Transverse colon (tissue), 4 donors: ENCODE measurements at regions not wholly inside any gene's neighbourhood (a gene's known extent, or its start where the extent isn't known, plus 50 kb on each side); places are given as distances from the start of the nearest gene placed in this dataset.

Experiments
- DNase-seq: peaks from one replicate; pipeline ENCODE4 v3.0.0-alpha.2; 2019
- H3K27ac ChIP-seq, 4 donors: fragments of 200-600 bp; sonication (generic); 2 replicates each; pipeline ENCODE4 v1.5.1; 2016 to 2018; ENCODE audit warnings: inconsistent platforms in 4 of 4
- H3K27me3 ChIP-seq: fragments of 200-600 bp; sonication (generic); 2 replicates; pipeline ENCODE4 v1.5.1; 2017; ENCODE audit warnings: inconsistent platforms
- H3K36me3 ChIP-seq, 4 donors: fragments of 200-600 bp; sonication (generic); 2 replicates each; pipeline ENCODE4 v1.5.1; 2017 to 2019; ENCODE audit warnings: inconsistent platforms in 4 of 4
- H3K4me1 ChIP-seq, 4 donors: fragments of 200-600 bp; sonication (generic); 2 replicates each; pipeline ENCODE4 v1.5.1; 2017 to 2020; ENCODE audit warnings: inconsistent platforms in 4 of 4
- H3K4me3 ChIP-seq, 4 donors: fragments of 200-600 bp; sonication (generic); 1 replicate in 1 of 4; 2 replicates in 3 of 4; pipeline versions ENCODE4 v1.5.1 to v1.6.1; 2017 to 2019; ENCODE audit warnings: inconsistent platforms in 4 of 4
- H3K9me3 ChIP-seq, 2 donors: fragments of 200-600 bp; sonication (generic); 2 replicates each; pipeline ENCODE4 v1.5.1; 2017 to 2019; ENCODE audit warnings: inconsistent platforms in 2 of 2
- EP300 ChIP-seq: sonication (generic); formaldehyde crosslinking; IDR thresholded peaks from one replicate; pipeline ENCODE4 v1.6.1; 2017; ENCODE audit warnings: antibody characterized with exemption, low read depth
- POLR2A ChIP-seq: fragments of 450-650 bp; IDR thresholded peaks from one replicate; pipeline ENCODE4 v1.6.1; 2016; ENCODE audit warnings: antibody characterized with exemption, mild to moderate bottlenecking, moderate library complexity
- POLR2AphosphoS5 ChIP-seq, 3 donors: sonication (generic); formaldehyde crosslinking; IDR thresholded peaks; one replicate each; pipeline ENCODE4 v1.6.1; 2016; ENCODE audit warnings: antibody characterized with exemption in 3 of 3
- WGBS, 2 donors: methylation state at CpG; one replicate each; pipeline ENCODE4 v1.1.5; 2018; ENCODE audit warnings: low coverage in 1 of 2; 5-methylcytosine and 5-hydroxymethylcytosine counted together
- in situ Hi-C, 4 donors: fragments of 200-750 bp; cut with MboI; loops; one replicate each; pipeline versions ENCODE4 v1.15.0 to v1.15.1; 2017; ENCODE audit warnings: low sequenced_read_pairs in 3 of 4, low pct_ligation_motif_present in 1 of 4, low pct_unique_long_range_greater_than_20kb in 1 of 4
- intact Hi-C: fragments of 100-400 bp; cut with DNase I; formaldehyde crosslinking; loops from one replicate; pipeline ENCODE4 v1.15.1; 2023; ENCODE audit warnings: low total_unique reads
- TF ChIP-seq, protein P1 (sequence below), 5 experiments: fragments of 200-600 bp in 3 of 5; fragments of 450-650 bp in 2 of 5; sonication (generic) in 3 of 5; IDR thresholded peaks; 1 replicate in 2 of 5; 2 replicates in 3 of 5; pipeline ENCODE4 v1.5.1; 2016 to 2017; ENCODE audit warnings: antibody characterized with exemption in 5 of 5, inconsistent platforms in 3 of 5, mild to moderate bottlenecking in 2 of 5, moderate library complexity in 1 of 5

DNA sequence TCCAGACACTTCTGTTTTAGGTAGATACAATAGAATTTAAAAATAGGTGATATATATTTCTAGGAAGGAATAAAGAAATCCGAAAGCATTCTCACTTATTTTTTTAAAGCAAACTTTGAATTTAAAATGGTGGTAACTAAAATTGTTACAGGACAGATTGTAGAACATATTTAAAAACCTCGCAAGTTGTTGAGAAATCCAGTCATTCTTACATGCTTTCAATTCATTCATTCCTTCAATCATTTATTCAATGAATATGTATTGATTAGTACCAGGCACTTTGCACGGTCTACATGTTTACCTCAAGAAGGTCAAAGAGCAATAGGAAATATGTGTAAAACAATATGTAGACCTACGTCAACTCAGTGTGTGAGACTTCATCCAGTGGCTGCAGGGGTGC is 189.9 kb upstream of the SNX7 start:
- Histone ChIP-seq H3K4me1 (no peaks in the 10 kb centered on the region), H3K4me3 (no peak overlapping the region), H3K27me3 (no peaks in the 10 kb centered on the region), H3K9me3 (no peaks in the 10 kb centered on the region), H3K36me3 (no peaks in the 10 kb centered on the region), H3K27ac (no peak overlapping the region)
- TF ChIP-seq POLR2AphosphoS5 (IDR thresholded peaks at IDR 0.05) (no peak), POLR2A (no peak), EP300 (no peak)
- TF ChIP-seq, protein P1, sequence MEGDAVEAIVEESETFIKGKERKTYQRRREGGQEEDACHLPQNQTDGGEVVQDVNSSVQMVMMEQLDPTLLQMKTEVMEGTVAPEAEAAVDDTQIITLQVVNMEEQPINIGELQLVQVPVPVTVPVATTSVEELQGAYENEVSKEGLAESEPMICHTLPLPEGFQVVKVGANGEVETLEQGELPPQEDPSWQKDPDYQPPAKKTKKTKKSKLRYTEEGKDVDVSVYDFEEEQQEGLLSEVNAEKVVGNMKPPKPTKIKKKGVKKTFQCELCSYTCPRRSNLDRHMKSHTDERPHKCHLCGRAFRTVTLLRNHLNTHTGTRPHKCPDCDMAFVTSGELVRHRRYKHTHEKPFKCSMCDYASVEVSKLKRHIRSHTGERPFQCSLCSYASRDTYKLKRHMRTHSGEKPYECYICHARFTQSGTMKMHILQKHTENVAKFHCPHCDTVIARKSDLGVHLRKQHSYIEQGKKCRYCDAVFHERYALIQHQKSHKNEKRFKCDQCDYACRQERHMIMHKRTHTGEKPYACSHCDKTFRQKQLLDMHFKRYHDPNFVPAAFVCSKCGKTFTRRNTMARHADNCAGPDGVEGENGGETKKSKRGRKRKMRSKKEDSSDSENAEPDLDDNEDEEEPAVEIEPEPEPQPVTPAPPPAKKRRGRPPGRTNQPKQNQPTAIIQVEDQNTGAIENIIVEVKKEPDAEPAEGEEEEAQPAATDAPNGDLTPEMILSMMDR (IDR thresholded peaks at IDR 0.05), result no peak
- in situ Hi-C loops (loop anchor here in 2 of 4 donors (25.0 kb wide), 2 partner anchors 384 to 1509 kb away; no protein-coding TSS in a partner anchor), intact Hi-C loops (no loop called here)
- no peak for DNase-seq
- WGBS, 2 donors, result 70 to 88% methylated on average over 3 to 4 of the region's 4 CpGs

DNA sequence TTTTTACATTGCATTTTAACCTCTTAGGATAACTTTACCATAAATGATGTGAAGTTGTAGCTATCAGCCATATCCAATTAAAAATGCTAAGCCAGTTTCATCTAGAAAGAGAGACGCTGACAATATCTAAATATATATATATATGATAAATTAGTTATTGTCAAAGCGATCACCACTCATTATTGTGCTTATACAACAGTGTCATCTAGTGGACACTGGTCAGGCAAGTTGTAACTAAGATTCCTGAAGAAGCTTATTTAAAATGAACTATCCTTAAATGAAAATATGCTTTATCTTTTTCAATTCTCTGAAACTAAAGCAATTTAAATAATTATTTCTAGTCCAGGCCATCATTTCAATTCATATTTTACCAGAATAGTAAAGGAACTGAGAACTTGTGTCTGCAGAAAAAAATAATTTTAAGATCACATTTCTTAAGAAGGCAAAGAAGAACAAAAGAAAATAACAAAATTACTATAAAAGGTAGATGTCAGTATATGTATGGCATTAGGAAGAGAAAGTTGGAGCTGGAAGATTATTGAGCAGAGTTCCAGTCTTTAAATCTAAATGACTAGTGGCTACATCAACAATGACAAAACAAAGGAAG is 193.3 kb upstream of the SNX7 start:
- intact Hi-C loops, result no loop called here
- Histone ChIP-seq H3K27me3 (no peaks in the 10 kb centered on the region), H3K4me3 (no peak overlapping the region), H3K9me3 (no peaks in the 10 kb centered on the region), H3K36me3 (no peaks in the 10 kb centered on the region), H3K27ac (no peak overlapping the region), H3K4me1 (no peaks in the 10 kb centered on the region)
- 6 to 11% methylated on average over 2 of the region's 2 CpGs for WGBS, 2 donors
- TF ChIP-seq, protein P1 (IDR thresholded peaks at IDR 0.05), result peak; percentile 59 to 82 (median 71)
- no peak for TF ChIP-seq POLR2AphosphoS5 (IDR thresholded peaks at IDR 0.05)
- no peak for TF ChIP-seq EP300
- TF ChIP-seq POLR2A, result no peak
- DNase-seq, result no peak
- in situ Hi-C loops, result loop anchor here in 3 of 4 donors (10.0 to 25.0 kb wide), 3 partner anchors 381 to 1506 kb away; no protein-coding TSS in a partner anchor

DNA sequence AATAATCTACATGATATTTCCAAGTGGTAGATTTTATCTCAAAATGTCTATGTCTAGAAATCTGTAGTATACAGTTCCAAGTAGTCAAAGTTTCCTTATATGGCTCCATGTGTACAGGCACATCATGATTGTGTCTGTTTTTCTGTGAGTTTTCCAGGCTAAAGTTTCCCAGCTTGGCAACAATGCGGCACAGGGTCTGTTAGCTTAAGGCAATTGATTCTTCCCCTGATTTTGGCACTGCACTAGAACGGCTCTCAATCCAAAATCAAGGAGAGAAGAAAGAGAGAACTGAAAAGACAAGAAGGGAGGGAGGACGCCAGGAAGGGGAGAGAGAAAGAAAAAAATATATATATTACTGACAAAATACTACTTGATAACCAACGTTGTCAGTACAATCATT is 193.9 kb upstream of the SNX7 start:
- Histone ChIP-seq H3K4me3 (no peak overlapping the region), H3K9me3 (no peaks in the 10 kb centered on the region), H3K36me3 (no peaks in the 10 kb centered on the region), H3K27ac (no peak overlapping the region), H3K27me3 (no peaks in the 10 kb centered on the region), H3K4me1 (no peaks in the 10 kb centered on the region)
- DNase-seq, result no peak
- intact Hi-C loops (no loop called here), in situ Hi-C loops (loop anchor here in 3 of 4 donors (10.0 to 25.0 kb wide), 3 partner anchors 380 to 1505 kb away; no protein-coding TSS in a partner anchor)
- TF ChIP-seq POLR2A (no peak), POLR2AphosphoS5 (IDR thresholded peaks at IDR 0.05) (no peak), EP300 (no peak)
- TF ChIP-seq, protein P1 (IDR thresholded peaks at IDR 0.05), result no peak
- WGBS, 2 donors, result 34 to 47% methylated on average over 4 of the region's 4 CpGs

DNA sequence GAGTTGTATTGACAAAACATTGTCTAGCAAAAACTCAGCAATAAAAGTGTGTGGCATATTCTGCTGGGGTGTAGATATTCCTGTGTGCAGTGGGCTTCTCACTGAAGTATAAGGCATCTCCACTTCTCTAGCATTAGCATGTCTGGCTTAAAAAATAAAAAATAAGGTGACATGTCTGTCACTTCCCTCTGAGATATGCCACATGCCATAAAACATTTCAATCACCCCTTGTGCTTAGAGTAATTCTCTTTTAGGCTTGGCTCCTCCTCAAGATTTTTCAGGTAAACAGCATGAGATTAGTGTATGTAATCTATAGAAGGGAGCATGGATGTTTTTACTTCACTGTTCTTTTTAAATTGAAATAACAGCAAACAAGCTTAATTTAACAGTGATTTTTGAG is 194.4 kb upstream of the SNX7 start:
- no peaks in the 10 kb centered on the region for H3K4me1 ChIP-seq
- H3K9me3 ChIP-seq, result no peaks in the 10 kb centered on the region
- H3K36me3 ChIP-seq, result no peaks in the 10 kb centered on the region
- H3K27ac ChIP-seq, result no peak overlapping the region
- intact Hi-C loops (no loop called here), in situ Hi-C loops (loop anchor here in 3 of 4 donors (10.0 to 25.0 kb wide), 3 partner anchors 380 to 1505 kb away; no protein-coding TSS in a partner anchor)
- H3K27me3 ChIP-seq, result no peaks in the 10 kb centered on the region
- H3K4me3 ChIP-seq, result no peak overlapping the region
- no peak for TF ChIP-seq POLR2AphosphoS5 (IDR thresholded peaks at IDR 0.05)
- TF ChIP-seq, protein P1 (IDR thresholded peaks at IDR 0.05), result no peak
- TF ChIP-seq EP300, result no peak
- TF ChIP-seq POLR2A, result no peak
- no peak for DNase-seq
